Activated CD4-positive, alpha-beta T cell treated with anti-CD3 and anti-CD28 coated beads, Interleukin-2, amount 10 ng/mL, durations not matched to agents 7 days and 5 days (primary cell): ENCODE measurements at regions not wholly inside any gene's neighbourhood (a gene's known extent, or its start where the extent isn't known, plus 50 kb on each side); places are given as distances from the start of the nearest gene placed in this dataset.
A peak's percentile ranks its signal among the peaks of the same experiment; 100 is the strongest.

Experiments used
- CTCF ChIA-PET: fragments of 350-600 bp; sonication (Branson Sonifier 250); formaldehyde crosslinking; loops from one replicate; lab custom pipeline; 2021; ENCODE audit warnings: antibody characterized with exemption; lab: Charles Lee
- POLR2A ChIA-PET: fragments of 350-600 bp; sonication (Branson Sonifier 250); formaldehyde crosslinking; loops from one replicate; lab custom pipeline; 2021; ENCODE audit warnings: antibody characterized with exemption; lab: Charles Lee
- DNase-seq: peaks from one replicate; pipeline ENCODE4 v3.0.0-alpha.2; 2020
- H3K27ac Mint-ChIP-seq: one replicate; pipeline ENCODE4 v1.8.0; 2021; ENCODE audit warnings: mild to moderate bottlenecking, moderate library complexity, mixed read lengths
- H3K27me3 Mint-ChIP-seq: one replicate; pipeline ENCODE4 v1.8.0; 2021; ENCODE audit warnings: mixed read lengths
- H3K36me3 Mint-ChIP-seq: one replicate; pipeline ENCODE4 v1.8.0; 2021; ENCODE audit warnings: low read depth, mixed read lengths
- H3K4me1 Mint-ChIP-seq: one replicate; pipeline ENCODE4 v1.8.0; 2021; ENCODE audit warnings: mixed read lengths
- H3K4me3 Mint-ChIP-seq: one replicate; pipeline ENCODE4 v1.8.0; 2021; ENCODE audit warnings: mild to moderate bottlenecking, moderate library complexity, mixed read lengths
- H3K9me3 Mint-ChIP-seq: one replicate; pipeline ENCODE4 v1.8.0; 2021; ENCODE audit warnings: mixed read lengths

DNA sequence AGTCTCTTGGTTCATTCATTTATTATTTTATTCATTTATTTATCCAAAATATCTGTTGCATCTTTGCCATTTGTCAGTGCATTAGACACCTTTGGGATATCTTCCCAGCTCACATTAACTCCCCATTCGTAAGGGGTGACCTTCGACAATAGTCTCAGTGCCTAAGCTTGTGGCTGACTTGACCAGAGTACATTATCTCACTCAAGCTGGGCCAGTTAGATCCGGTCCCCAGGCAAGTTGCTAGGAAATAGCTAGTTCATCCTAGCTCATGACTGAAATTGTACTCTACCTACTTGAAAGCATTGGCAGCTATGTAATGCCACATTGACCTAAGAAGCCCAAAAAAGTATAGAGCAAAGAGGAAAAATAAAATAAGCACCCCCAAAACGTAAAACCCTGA lies 165.3 kb downstream of the FBXO8 start:
- H3K27me3 Mint-ChIP-seq: peaks cover 25% of the 10 kb centered on the region
- H3K27ac Mint-ChIP-seq: no peak overlapping the region
- no peaks in the 10 kb centered on the region for H3K9me3 Mint-ChIP-seq
- POLR2A ChIA-PET: no interaction called here
- no peak for DNase-seq
- H3K36me3 Mint-ChIP-seq: no peaks in the 10 kb centered on the region
- H3K4me3 Mint-ChIP-seq: no peak overlapping the region
- CTCF ChIA-PET: no interaction called here
- H3K4me1 Mint-ChIP-seq: no peaks in the 10 kb centered on the region

DNA sequence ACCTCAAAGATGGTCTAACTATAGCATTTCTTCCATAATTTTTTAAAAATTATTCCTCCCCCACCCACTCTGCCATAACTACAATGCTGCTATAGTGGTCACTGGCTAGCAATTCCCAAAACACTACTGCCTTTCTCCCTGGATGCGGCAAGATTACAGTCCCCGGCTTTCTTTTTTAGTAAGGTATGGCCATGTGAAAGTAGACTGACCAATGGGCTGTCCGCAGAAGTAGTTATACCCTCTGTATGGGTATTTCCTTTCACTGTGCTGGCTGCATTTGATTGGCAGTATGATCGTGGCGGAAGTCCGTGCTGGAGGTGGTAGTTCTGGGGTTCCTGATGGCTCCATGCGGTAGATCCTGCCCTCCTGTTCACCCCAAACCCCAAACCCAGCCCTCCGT lies 166.0 kb downstream of the FBXO8 start:
- Mint-ChIP-seq H3K4me3 (no peak overlapping the region), H3K27ac (no peak overlapping the region), H3K27me3 (peaks cover 25% of the 10 kb centered on the region), H3K4me1 (no peaks in the 10 kb centered on the region), H3K36me3 (no peaks in the 10 kb centered on the region), H3K9me3 (no peaks in the 10 kb centered on the region)
- POLR2A ChIA-PET: no interaction called here
- DNase-seq: no peak
- CTCF ChIA-PET: no interaction called here

DNA sequence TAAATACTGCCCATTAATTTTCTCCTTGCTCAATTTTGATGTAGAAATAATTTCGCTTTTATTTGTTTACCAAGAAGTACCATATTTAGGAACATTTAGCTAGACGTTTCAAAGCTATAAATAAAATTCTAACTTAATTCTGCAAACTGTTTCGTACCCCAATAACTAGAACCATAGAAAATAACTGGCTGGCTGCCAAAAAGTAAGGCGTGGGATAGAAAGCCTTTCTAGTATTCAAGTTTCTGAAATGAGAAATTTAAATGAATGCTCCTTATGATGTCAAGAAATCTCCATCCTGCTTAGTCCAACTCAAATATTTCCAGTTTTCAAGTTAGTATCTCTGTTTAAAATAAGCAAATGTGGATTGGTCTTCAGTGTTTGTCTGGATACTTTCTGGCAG lies 167.4 kb downstream of the FBXO8 start:
- DNase-seq: no peak
- H3K9me3 Mint-ChIP-seq: no peaks in the 10 kb centered on the region
- H3K4me1 Mint-ChIP-seq: no peaks in the 10 kb centered on the region
- no peak overlapping the region for H3K27ac Mint-ChIP-seq
- ChIA-PET POLR2A (no interaction called here), CTCF (no interaction called here)
- H3K36me3 Mint-ChIP-seq: no peaks in the 10 kb centered on the region
- peaks cover 25% of the 10 kb centered on the region for H3K27me3 Mint-ChIP-seq
- no peak overlapping the region for H3K4me3 Mint-ChIP-seq

DNA sequence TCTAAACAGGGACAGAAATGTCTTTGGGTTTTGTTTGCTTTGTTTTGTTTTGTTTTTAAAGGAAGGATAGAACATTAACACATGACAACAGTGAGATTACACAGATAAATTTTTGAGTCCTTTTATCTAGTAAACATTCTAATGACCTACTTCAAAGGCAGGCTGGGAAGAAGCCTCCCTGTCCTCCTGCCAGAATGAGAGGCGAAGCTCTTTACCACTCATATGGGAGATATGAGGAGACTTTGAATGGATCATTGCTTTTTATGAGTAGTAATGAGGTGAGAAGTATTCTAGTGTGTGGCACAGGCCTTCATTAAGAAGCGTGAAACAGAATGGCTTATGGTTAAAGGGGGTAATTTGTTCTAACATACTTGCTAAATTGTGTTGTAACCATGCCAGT lies 172.0 kb downstream of the FBXO8 start:
- POLR2A ChIA-PET: no interaction called here
- no peak overlapping the region for H3K27ac Mint-ChIP-seq
- H3K27me3 Mint-ChIP-seq: peaks cover 19% of the 10 kb centered on the region

DNA sequence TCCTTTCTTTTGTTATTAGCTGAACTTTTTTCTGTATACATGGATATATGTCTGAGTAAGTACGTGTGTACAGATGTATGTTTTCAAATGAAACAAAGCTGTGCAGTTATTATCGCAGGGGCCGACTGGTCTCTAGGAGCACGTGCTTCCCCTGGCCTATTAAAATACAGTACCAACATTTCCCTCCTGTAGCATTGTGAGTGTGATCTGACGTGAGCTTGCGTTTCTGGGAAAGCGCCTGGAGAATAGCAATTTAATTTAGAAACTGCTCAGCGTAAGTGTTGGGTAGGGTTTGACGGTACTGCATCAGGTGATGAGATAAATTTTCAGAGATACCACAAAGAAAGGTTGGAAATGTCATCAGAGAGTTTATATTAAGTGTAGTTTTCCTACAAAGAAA lies 173.3 kb downstream of the FBXO8 start:
- H3K27me3 Mint-ChIP-seq: peaks cover 19% of the 10 kb centered on the region
- DNase-seq: no peak
- H3K4me1 Mint-ChIP-seq: no peaks in the 10 kb centered on the region
- ChIA-PET CTCF (no interaction called here), POLR2A (no interaction called here)
- no peak overlapping the region for H3K27ac Mint-ChIP-seq
- no peak overlapping the region for H3K4me3 Mint-ChIP-seq
- no peaks in the 10 kb centered on the region for H3K9me3 Mint-ChIP-seq
- no peaks in the 10 kb centered on the region for H3K36me3 Mint-ChIP-seq

More for the DNA sequence above, 172.0 kb downstream of the FBXO8 start:
- H3K4me3 Mint-ChIP-seq: no peak overlapping the region
- no peaks in the 10 kb centered on the region for H3K9me3 Mint-ChIP-seq
- DNase-seq: no peak
- H3K4me1 Mint-ChIP-seq: no peaks in the 10 kb centered on the region
- H3K36me3 Mint-ChIP-seq: no peaks in the 10 kb centered on the region
- CTCF ChIA-PET: no interaction called here

DNA sequence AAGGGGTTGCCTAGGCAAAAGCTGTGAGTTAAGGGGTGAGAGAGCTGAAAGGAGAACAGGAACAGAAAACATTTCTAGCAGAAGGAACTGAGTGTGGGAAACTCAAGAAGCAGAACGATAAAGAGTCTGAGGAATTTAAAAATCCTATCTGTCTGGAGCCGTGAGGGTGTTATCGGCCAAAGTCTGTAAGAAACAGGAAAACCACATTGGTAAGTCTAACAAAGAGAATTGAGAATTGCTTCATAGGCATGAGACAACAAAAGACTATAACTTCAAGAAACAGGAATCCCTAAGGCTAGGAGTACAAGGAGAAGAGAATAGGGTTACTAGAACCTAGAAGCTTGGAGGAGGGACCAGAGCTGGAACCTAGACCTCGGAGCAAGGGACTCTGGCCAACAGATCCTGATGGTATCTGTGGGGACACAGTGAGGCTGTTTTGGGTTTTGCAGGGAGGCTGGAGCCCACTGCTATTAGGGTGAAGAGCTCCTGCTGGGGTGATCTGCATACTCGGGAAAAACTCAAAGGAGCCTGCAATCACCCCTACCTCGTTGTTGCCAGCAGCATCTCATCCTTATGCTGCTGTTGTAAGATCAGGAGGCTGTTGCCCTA lies 175.6 kb downstream of the FBXO8 start:
- no peaks in the 10 kb centered on the region for H3K4me1 Mint-ChIP-seq
- POLR2A ChIA-PET: no interaction called here
- DNase-seq: no peak
- H3K27me3 Mint-ChIP-seq: peaks cover 17% of the 10 kb centered on the region
- H3K9me3 Mint-ChIP-seq: no peaks in the 10 kb centered on the region
- peak overlapping the region; percentile 63 for H3K27ac Mint-ChIP-seq
- H3K4me3 Mint-ChIP-seq: no peak overlapping the region
- CTCF ChIA-PET: no interaction called here
- H3K36me3 Mint-ChIP-seq: no peaks in the 10 kb centered on the region

DNA sequence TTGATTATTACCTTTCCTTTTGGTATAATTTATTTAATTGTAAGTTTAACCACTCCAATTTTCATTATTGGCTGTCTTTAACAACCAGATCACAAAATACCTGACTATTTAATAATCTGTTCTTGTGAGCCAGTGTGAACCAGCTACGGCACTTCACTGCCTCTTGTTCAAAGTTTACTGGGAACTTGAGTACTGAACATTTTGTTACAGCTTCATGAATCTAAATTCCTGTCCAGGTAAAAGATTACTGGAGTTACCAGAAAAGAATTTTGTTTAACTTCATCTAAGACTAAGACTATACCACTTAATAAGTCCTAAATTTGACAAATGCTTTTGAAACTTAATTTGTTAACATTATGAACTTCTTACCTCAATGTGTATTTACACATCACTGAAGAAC lies 178.3 kb downstream of the FBXO8 start:
- H3K27me3 Mint-ChIP-seq: peaks cover 15% of the 10 kb centered on the region
- DNase-seq: no peak
- ChIA-PET CTCF (no interaction called here), POLR2A (no interaction called here)
- no peaks in the 10 kb centered on the region for H3K4me1 Mint-ChIP-seq
- no peak overlapping the region for H3K27ac Mint-ChIP-seq
- no peak overlapping the region for H3K4me3 Mint-ChIP-seq
- no peaks in the 10 kb centered on the region for H3K9me3 Mint-ChIP-seq
- H3K36me3 Mint-ChIP-seq: no peaks in the 10 kb centered on the region

DNA sequence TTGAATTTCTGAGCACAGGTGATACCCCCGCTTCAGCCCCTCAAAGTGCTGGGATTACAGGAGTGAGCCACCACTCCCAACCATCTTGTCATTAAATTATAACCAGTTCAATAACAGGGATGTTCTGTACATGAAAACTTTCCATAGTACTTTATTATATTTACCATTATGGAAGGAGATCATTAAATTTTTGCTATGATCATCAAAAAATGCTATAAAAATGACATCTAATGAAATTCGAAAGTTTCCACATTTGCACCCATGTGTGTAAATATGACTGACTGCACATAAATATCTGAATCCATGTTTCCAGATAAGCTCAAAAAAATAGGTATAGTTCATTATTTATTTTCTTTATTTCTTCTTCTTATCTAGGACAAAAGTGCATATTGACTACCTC lies 182.6 kb downstream of the FBXO8 start:
- no peaks in the 10 kb centered on the region for H3K27me3 Mint-ChIP-seq
- H3K27ac Mint-ChIP-seq: no peak overlapping the region
- H3K9me3 Mint-ChIP-seq: no peaks in the 10 kb centered on the region
- no peaks in the 10 kb centered on the region for H3K4me1 Mint-ChIP-seq
- DNase-seq: no peak
- no peaks in the 10 kb centered on the region for H3K36me3 Mint-ChIP-seq
- POLR2A ChIA-PET: no interaction called here
- H3K4me3 Mint-ChIP-seq: no peak overlapping the region
- CTCF ChIA-PET: no interaction called here

DNA sequence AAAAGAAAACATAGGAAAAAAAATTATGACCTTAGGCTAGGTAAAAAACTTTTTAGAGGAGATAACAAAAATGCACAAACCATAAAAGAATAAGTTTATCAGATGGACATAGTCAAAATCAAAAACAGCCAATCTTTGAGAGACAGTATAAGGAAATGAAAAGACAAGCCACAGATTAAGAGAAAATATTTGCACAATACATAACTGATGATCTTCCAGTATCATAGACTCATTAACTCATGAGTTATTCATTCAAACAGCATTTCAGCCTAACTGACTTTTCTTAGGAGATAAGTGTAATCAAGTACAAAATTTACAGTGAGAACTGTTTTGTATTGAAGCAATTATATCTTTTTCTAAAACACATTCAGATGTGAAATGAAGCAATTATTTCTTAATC lies 183.8 kb downstream of the FBXO8 start:
- CTCF ChIA-PET: no interaction called here
- Mint-ChIP-seq H3K27ac (no peak overlapping the region), H3K4me3 (no peak overlapping the region), H3K4me1 (no peaks in the 10 kb centered on the region), H3K36me3 (no peaks in the 10 kb centered on the region), H3K27me3 (no peaks in the 10 kb centered on the region), H3K9me3 (no peaks in the 10 kb centered on the region)
- POLR2A ChIA-PET: no interaction called here
- DNase-seq: no peak

DNA sequence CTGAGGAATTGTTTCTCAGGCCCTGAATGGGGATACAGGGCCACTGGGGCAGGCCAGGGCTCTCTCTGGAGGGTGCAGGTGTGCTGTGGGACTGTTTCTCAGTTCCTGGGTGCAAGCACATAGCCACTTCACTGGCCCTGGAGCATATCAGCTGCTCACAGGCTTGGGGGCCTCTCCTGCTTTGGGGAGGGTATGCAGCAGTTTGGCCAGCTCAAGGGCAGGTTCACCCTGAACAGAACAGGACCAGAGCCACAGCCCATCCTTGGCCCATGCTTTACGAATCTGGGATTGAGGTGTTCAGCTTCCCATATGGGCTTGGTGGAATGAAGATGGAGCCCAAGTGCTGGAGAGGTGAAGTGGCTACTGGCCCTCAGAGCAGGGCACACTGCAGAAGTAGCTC lies 186.5 kb downstream of the FBXO8 start:
- Mint-ChIP-seq H3K4me3 (no peak overlapping the region), H3K27ac (no peak overlapping the region), H3K4me1 (no peaks in the 10 kb centered on the region), H3K9me3 (peaks cover 2% of the 10 kb centered on the region), H3K36me3 (no peaks in the 10 kb centered on the region), H3K27me3 (no peaks in the 10 kb centered on the region)
- CTCF ChIA-PET: no interaction called here
- POLR2A ChIA-PET: no interaction called here
- no peak for DNase-seq

DNA sequence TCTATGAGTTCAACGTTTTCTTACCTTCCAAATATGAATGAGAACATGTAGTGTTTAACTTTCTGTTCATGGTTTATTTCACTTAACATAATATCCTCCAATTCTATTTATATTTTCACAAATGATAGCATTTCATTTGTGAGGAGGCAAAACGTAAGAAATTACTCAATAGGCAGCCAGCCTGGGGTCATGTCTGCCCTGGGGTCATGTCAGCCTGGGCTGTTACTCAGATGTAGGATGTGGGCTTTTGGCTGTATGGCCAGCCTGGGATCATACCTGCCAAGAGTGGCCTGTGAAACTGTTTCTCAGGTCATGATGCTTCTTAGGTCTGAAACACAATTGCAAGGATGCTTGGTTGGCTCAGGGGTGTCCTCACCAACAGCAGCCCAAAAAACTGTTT lies 187.0 kb downstream of the FBXO8 start:
- Mint-ChIP-seq H3K27me3 (no peaks in the 10 kb centered on the region), H3K36me3 (no peaks in the 10 kb centered on the region), H3K4me3 (no peak overlapping the region), H3K27ac (no peak overlapping the region), H3K9me3 (peaks cover 2% of the 10 kb centered on the region), H3K4me1 (no peaks in the 10 kb centered on the region)
- POLR2A ChIA-PET: no interaction called here
- CTCF ChIA-PET: no interaction called here
- no peak for DNase-seq

DNA sequence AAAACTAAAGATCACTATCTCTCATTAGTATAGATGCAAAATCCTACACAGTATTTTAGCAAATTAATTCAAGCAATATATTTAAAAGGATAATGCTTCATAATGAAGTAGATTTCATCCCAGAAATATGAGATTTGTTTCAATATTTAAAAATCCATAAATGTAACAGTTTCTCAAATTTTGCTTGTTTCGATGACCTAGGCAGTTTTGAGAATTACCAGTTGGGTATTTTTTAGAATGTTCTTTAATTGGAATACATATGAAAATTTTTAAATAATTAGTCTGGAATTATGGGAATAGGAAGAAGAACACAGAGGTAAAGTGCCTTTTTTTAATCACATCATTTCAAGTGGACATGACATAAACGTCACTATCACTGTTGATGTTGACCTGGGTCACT lies 192.3 kb downstream of the FBXO8 start:
- POLR2A ChIA-PET: no interaction called here
- CTCF ChIA-PET: no interaction called here

DNA sequence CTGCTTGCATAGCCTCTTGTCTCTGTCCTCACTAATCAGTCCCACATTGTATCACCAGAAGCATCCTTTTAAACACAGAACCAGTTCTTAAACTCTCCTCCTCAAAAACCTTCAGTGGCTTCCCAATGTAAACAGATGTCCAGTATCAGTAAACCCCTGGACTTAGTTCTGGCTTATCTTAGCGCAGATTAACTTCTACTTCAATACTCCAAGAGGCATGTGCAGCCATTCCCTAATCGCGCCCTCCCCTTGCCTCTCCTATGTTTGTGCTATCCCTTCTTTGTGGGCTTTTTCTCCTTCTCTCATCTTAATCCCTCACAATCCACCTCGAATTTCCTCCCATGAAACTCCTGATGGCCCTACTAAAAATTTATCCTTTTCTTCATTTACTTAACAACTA lies 193.8 kb downstream of the FBXO8 start:
- ChIA-PET POLR2A (no interaction called here), CTCF (no interaction called here)
- no peak for DNase-seq

More for the DNA sequence above, 192.3 kb downstream of the FBXO8 start:
- H3K9me3 Mint-ChIP-seq: peaks cover 2% of the 10 kb centered on the region
- peaks cover 7% of the 10 kb centered on the region for H3K27me3 Mint-ChIP-seq
- H3K27ac Mint-ChIP-seq: no peak overlapping the region
- DNase-seq: no peak
- H3K36me3 Mint-ChIP-seq: no peaks in the 10 kb centered on the region
- H3K4me3 Mint-ChIP-seq: no peak overlapping the region
- H3K4me1 Mint-ChIP-seq: no peaks in the 10 kb centered on the region

DNA sequence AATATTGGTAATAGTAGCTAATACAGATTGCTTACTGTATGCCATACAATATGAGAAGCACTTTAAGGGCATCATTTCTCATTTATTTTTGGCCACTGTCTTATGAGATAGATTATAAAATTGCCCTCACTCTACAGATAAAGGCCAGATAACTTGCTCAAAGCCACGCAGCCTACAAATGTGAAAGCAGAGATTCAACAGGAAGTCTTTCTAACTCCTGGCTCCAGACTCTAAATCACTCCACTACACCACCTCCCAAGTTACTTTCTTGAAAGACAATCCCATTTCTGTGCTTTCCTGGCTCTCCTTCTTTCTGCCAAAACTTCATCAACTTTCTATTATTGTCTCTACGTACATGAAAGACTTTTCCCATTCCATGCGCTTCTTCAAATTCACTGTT lies 194.7 kb downstream of the FBXO8 start:
- POLR2A ChIA-PET: no interaction called here
- Mint-ChIP-seq H3K9me3 (peaks cover under 1% of the 10 kb centered on the region), H3K36me3 (no peaks in the 10 kb centered on the region), H3K27me3 (peaks cover 7% of the 10 kb centered on the region), H3K4me1 (no peaks in the 10 kb centered on the region), H3K4me3 (no peak overlapping the region), H3K27ac (no peak overlapping the region)
- CTCF ChIA-PET: no interaction called here
- no peak for DNase-seq

More for the DNA sequence above, 193.8 kb downstream of the FBXO8 start:
- Mint-ChIP-seq H3K4me1 (no peaks in the 10 kb centered on the region), H3K27me3 (peaks cover 7% of the 10 kb centered on the region), H3K9me3 (peaks cover 2% of the 10 kb centered on the region), H3K27ac (no peak overlapping the region), H3K36me3 (no peaks in the 10 kb centered on the region), H3K4me3 (no peak overlapping the region)
